ENCODE measurements at regions not wholly inside any gene's neighbourhood (a gene's known extent, or its start where the extent isn't known, plus 50 kb on each side); places are given as distances from the start of the nearest gene placed in this dataset.

GRCh38 chr14:30331030-30331429 is 227.9 kb upstream of the G2E3 start:
- Mint-ChIP-seq H3K36me3 (ENCODE audit: low read depth, unreplicated experiment) (no peaks in the 10 kb centered on the region), H3K9me3 (ENCODE audit: unreplicated experiment) (peaks cover 9% of the 10 kb centered on the region), H3K27ac (ENCODE audit: unreplicated experiment) (no peak overlapping the region), H3K4me3 (ENCODE audit: unreplicated experiment) (no peak overlapping the region), H3K27me3 (ENCODE audit: unreplicated experiment) (no peaks in the 10 kb centered on the region), H3K4me1 (ENCODE audit: unreplicated experiment) (no peaks in the 10 kb centered on the region)
- TF ChIP-seq CTCF (IDR thresholded peaks at IDR 0.05; ENCODE audit: unreplicated experiment): no peak
- DNase-seq (ENCODE audit: low spot score): no peak

GRCh38 chr14:30332374-30332773 is 226.6 kb upstream of the G2E3 start:
- H3K36me3 Mint-ChIP-seq (ENCODE audit: low read depth, unreplicated experiment): no peaks in the 10 kb centered on the region
- H3K4me3 Mint-ChIP-seq (ENCODE audit: unreplicated experiment): no peak overlapping the region
- H3K27me3 Mint-ChIP-seq (ENCODE audit: unreplicated experiment): no peaks in the 10 kb centered on the region
- H3K9me3 Mint-ChIP-seq (ENCODE audit: unreplicated experiment): peaks cover 9% of the 10 kb centered on the region
- no peaks in the 10 kb centered on the region for H3K4me1 Mint-ChIP-seq (ENCODE audit: unreplicated experiment)
- H3K27ac Mint-ChIP-seq (ENCODE audit: unreplicated experiment): no peak overlapping the region
- DNase-seq (ENCODE audit: low spot score): no peak
- TF ChIP-seq CTCF (IDR thresholded peaks at IDR 0.05; ENCODE audit: unreplicated experiment): no peak

GRCh38 chr14:30333934-30334333 is 225.0 kb upstream of the G2E3 start:
- Mint-ChIP-seq H3K27me3 (ENCODE audit: unreplicated experiment) (no peaks in the 10 kb centered on the region), H3K36me3 (ENCODE audit: low read depth, unreplicated experiment) (no peaks in the 10 kb centered on the region), H3K4me1 (ENCODE audit: unreplicated experiment) (no peaks in the 10 kb centered on the region), H3K9me3 (ENCODE audit: unreplicated experiment) (peaks cover 9% of the 10 kb centered on the region), H3K27ac (ENCODE audit: unreplicated experiment) (no peak overlapping the region), H3K4me3 (ENCODE audit: unreplicated experiment) (no peak overlapping the region)
- TF ChIP-seq CTCF (IDR thresholded peaks at IDR 0.05; ENCODE audit: unreplicated experiment): no peak
- DNase-seq (ENCODE audit: low spot score): no peak

- Mint-ChIP-seq H3K4me1 (ENCODE audit: unreplicated experiment) (no peaks in the 10 kb centered on the region), H3K36me3 (ENCODE audit: low read depth, unreplicated experiment) (no peaks in the 10 kb centered on the region), H3K27ac (ENCODE audit: unreplicated experiment) (no peak overlapping the region), H3K4me3 (ENCODE audit: unreplicated experiment) (no peak overlapping the region), H3K27me3 (ENCODE audit: unreplicated experiment) (no peaks in the 10 kb centered on the region), H3K9me3 (ENCODE audit: unreplicated experiment) (no peaks in the 10 kb centered on the region)
- DNase-seq (ENCODE audit: low spot score): no peak
- TF ChIP-seq CTCF (IDR thresholded peaks at IDR 0.05; ENCODE audit: unreplicated experiment): no peak
These were observed 221.5 kb upstream of the G2E3 start for GRCh38 chr14:30337456-30337855.

GRCh38 chr14:30339311-30339901 is 219.6 kb upstream of the G2E3 start:
- Mint-ChIP-seq H3K4me1 (ENCODE audit: unreplicated experiment) (no peaks in the 10 kb centered on the region), H3K27me3 (ENCODE audit: unreplicated experiment) (no peaks in the 10 kb centered on the region), H3K36me3 (ENCODE audit: low read depth, unreplicated experiment) (no peaks in the 10 kb centered on the region), H3K9me3 (ENCODE audit: unreplicated experiment) (no peaks in the 10 kb centered on the region), H3K27ac (ENCODE audit: unreplicated experiment) (no peak overlapping the region), H3K4me3 (ENCODE audit: unreplicated experiment) (no peak overlapping the region)
- no peak for DNase-seq (ENCODE audit: low spot score)
- TF ChIP-seq CTCF (IDR thresholded peaks at IDR 0.05; ENCODE audit: unreplicated experiment): no peak
